ENCODE measurements at regions not wholly inside any gene's neighbourhood (a gene's known extent, or its start where the extent isn't known, plus 50 kb on each side); places are given as distances from the start of the nearest gene placed in this dataset.

DNA sequence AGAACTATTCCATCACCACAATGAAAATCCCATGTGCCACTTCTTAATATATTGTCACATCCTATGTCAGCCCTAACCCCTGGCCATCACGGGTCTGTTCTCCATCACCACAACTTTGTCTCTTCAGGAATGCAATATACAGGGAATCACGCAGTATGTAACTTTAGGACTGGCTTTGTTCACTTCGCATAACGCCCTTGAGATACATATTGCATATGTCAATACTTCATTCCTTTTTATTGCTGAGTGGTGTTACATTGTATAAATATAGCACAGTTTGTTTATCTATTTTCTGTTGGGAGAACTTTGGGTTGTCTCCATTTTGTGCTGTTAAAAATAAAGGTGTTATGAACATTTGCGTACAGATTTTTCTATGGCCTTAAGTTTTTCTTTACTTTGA is 195.4 kb upstream of the ZMIZ1 start:
- DNase-seq (ENCODE audit: low spot score in 2 of 2) = no peak
- Mint-ChIP-seq H3K9me3 (no peaks in the 10 kb centered on the region), H3K4me1 (no peaks in the 10 kb centered on the region), H3K4me3 (no peak overlapping the region), H3K27ac (ENCODE audit: low read depth) (no peak overlapping the region), H3K36me3 (ENCODE audit: insufficient read depth) (no peaks in the 10 kb centered on the region), H3K27me3 (peaks cover 84% of the 10 kb centered on the region)
- no peak for ATAC-seq (replicated peaks; ENCODE audit: extremely low read depth, poor library complexity, severe bottlenecking)

- H3K27me3 Mint-ChIP-seq = peaks cover 80% of the 10 kb centered on the region
- H3K36me3 Mint-ChIP-seq (ENCODE audit: insufficient read depth) = no peaks in the 10 kb centered on the region
- ATAC-seq (replicated peaks; ENCODE audit: extremely low read depth, poor library complexity, severe bottlenecking) (no peak), DNase-seq (ENCODE audit: low spot score in 2 of 2) (no peak)
- no peak overlapping the region for H3K27ac Mint-ChIP-seq (ENCODE audit: low read depth)
- H3K4me3 Mint-ChIP-seq = no peak overlapping the region
- peaks cover 10% of the 10 kb centered on the region for H3K9me3 Mint-ChIP-seq
- no peaks in the 10 kb centered on the region for H3K4me1 Mint-ChIP-seq
Observed at GRCh38 chr10:78875331-78875877, 193.4 kb upstream of the ZMIZ1 start.

DNA sequence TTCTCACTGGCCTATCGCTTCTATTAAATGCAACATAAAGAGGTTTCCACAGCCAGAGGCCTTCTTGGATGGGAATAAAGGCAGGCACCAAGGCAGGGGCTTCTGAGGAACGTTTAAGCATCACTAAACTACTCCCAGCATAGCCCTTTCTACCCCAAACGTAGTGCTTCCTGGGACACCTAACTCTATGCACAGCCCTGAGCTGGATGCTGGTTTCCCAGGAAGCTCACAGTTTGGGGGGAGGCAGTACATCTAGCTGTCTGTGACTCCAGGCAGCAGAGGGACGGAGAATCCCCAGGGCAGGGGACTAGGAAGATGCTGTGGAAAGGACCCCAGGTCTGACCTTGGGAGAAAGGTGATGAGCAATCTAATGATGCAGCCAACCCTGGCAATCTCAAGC is 192.8 kb upstream of the ZMIZ1 start:
- peaks cover 13% of the 10 kb centered on the region for H3K9me3 Mint-ChIP-seq
- H3K36me3 Mint-ChIP-seq (ENCODE audit: insufficient read depth) = no peaks in the 10 kb centered on the region
- peaks cover 80% of the 10 kb centered on the region for H3K27me3 Mint-ChIP-seq
- no peaks in the 10 kb centered on the region for H3K4me1 Mint-ChIP-seq
- peak overlapping the region; percentile 5 for H3K27ac Mint-ChIP-seq (ENCODE audit: low read depth)
- ATAC-seq (replicated peaks; ENCODE audit: extremely low read depth, poor library complexity, severe bottlenecking) = no peak
- no peak for DNase-seq (ENCODE audit: low spot score in 2 of 2)
- H3K4me3 Mint-ChIP-seq = no peak overlapping the region

DNA sequence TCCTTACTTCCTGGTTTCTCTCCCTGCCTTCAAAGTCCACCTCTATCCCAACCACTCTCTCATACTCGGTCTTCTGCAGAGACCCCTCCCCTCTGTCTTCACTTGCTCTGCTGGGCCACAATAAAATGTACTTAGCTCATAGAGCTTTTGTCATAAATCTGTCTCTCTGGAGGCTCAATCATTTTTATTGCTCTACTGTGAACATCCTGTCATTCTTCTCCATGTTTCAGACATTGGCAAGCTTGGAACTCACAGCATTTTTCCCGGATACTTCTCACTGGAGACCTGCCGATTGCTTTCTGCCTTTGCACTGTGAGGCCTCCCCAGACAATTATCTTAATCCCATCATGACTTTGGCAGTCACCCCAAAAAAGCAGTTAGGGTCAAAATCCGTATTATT is 192.3 kb upstream of the ZMIZ1 start:
- ATAC-seq (replicated peaks; ENCODE audit: extremely low read depth, poor library complexity, severe bottlenecking) = no peak
- no peak for DNase-seq (ENCODE audit: low spot score in 2 of 2)
- no peak overlapping the region for H3K4me3 Mint-ChIP-seq
- no peaks in the 10 kb centered on the region for H3K36me3 Mint-ChIP-seq (ENCODE audit: insufficient read depth)
- peaks cover 76% of the 10 kb centered on the region for H3K27me3 Mint-ChIP-seq
- peak overlapping the region; percentile 5 for H3K27ac Mint-ChIP-seq (ENCODE audit: low read depth)
- H3K4me1 Mint-ChIP-seq = no peaks in the 10 kb centered on the region
- peaks cover 13% of the 10 kb centered on the region for H3K9me3 Mint-ChIP-seq

DNA sequence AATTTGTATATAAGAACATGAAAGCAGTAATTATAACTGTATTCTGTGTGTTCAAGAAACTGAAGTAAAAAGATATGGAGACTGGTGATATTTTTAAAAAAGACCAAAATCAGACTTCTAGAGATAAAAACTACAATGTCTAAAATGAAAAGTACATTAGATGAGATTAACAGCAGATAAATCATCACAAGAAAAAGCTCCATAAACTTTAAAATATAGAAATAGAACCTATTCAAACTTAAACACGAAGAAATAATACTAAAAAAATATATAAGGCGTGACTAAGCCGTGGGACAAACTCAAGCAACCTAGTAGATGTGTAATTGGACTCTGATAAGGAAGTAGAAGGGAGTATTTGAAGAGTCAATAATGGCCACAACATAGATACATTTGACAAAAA is 189.1 kb upstream of the ZMIZ1 start:
- Mint-ChIP-seq H3K36me3 (ENCODE audit: insufficient read depth) (no peaks in the 10 kb centered on the region), H3K4me3 (no peak overlapping the region), H3K27me3 (peaks cover 63% of the 10 kb centered on the region), H3K4me1 (no peaks in the 10 kb centered on the region), H3K9me3 (peaks cover 13% of the 10 kb centered on the region), H3K27ac (ENCODE audit: low read depth) (no peak overlapping the region)
- no peak for DNase-seq (ENCODE audit: low spot score in 2 of 2)
- ATAC-seq (replicated peaks; ENCODE audit: extremely low read depth, poor library complexity, severe bottlenecking) = no peak

DNA sequence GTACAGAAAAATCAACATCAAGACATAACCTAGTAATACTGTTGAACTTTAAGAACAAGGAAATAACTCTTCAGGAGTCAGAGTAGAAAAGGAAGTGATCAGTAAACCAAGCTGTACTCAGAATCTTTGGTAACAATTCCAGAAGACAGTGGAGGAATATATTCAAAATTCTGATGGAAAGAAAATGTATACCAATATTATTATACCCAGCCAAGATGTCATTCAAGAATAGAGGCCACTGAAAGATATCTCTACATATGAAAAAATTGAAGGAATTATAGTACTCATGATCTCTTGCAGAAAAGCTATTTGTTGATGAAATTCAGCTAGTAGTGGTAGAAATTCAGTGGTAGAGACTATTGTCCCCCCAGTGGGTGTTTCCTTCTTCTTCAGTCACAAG is 182.6 kb upstream of the ZMIZ1 start:
- Mint-ChIP-seq H3K9me3 (no peaks in the 10 kb centered on the region), H3K36me3 (ENCODE audit: insufficient read depth) (no peaks in the 10 kb centered on the region), H3K27ac (ENCODE audit: low read depth) (no peak overlapping the region), H3K4me1 (no peaks in the 10 kb centered on the region), H3K4me3 (no peak overlapping the region), H3K27me3 (peaks cover 44% of the 10 kb centered on the region)
- DNase-seq (ENCODE audit: low spot score in 2 of 2) (no peak), ATAC-seq (replicated peaks; ENCODE audit: extremely low read depth, poor library complexity, severe bottlenecking) (no peak)

DNA sequence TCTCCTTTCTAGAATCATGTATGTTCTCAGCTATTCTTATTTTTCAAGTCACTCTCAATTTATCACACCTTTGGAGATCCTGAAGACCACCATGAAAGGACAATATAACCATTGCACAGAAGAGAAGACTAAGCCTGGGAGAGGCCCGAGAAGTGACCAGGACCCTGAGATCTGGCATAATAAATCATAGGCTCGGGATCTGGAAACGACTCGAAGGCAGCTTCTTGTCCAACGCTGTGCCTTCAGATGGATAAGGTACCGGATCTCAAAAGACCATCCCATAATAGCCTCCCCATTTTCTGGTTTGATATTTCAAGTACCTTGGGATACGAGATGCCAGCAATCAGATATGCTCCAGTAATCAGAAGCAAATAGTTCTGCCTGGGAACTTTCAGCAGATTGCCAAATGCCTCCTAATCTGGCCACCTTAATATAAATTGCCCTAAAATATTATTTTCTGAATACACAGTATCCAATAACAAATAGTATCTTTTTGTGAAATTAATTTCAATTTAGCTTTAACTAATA is 179.2 kb upstream of the ZMIZ1 start:
- DNase-seq (ENCODE audit: low spot score in 2 of 2) (no peak), ATAC-seq (replicated peaks; ENCODE audit: extremely low read depth, poor library complexity, severe bottlenecking) (no peak)
- H3K9me3 Mint-ChIP-seq = no peaks in the 10 kb centered on the region

GRCh38 chr10:78890506-78890905 is 178.3 kb upstream of the ZMIZ1 start:
- no peak overlapping the region for H3K27ac Mint-ChIP-seq (ENCODE audit: low read depth)
- peaks cover 32% of the 10 kb centered on the region for H3K27me3 Mint-ChIP-seq
- no peaks in the 10 kb centered on the region for H3K4me1 Mint-ChIP-seq
- H3K9me3 Mint-ChIP-seq = no peaks in the 10 kb centered on the region
- ATAC-seq (replicated peaks; ENCODE audit: extremely low read depth, poor library complexity, severe bottlenecking) = no peak
- no peak overlapping the region for H3K4me3 Mint-ChIP-seq
- no peak for DNase-seq (ENCODE audit: low spot score in 2 of 2)
- no peaks in the 10 kb centered on the region for H3K36me3 Mint-ChIP-seq (ENCODE audit: insufficient read depth)

More for the DNA sequence above, 179.2 kb upstream of the ZMIZ1 start:
- Mint-ChIP-seq H3K27me3 (peaks cover 32% of the 10 kb centered on the region), H3K4me3 (no peak overlapping the region), H3K4me1 (no peaks in the 10 kb centered on the region), H3K27ac (ENCODE audit: low read depth) (no peak overlapping the region), H3K36me3 (ENCODE audit: insufficient read depth) (no peaks in the 10 kb centered on the region)

GRCh38 chr10:78891741-78892140 is 177.0 kb upstream of the ZMIZ1 start:
- no peak overlapping the region for H3K4me3 Mint-ChIP-seq
- no peaks in the 10 kb centered on the region for H3K4me1 Mint-ChIP-seq
- H3K27ac Mint-ChIP-seq (ENCODE audit: low read depth) = no peak overlapping the region

GRCh38 chr10:78892338-78893176 is 176.2 kb upstream of the ZMIZ1 start:
- DNase-seq (ENCODE audit: low spot score in 2 of 2) (no peak), ATAC-seq (replicated peaks; ENCODE audit: extremely low read depth, poor library complexity, severe bottlenecking) (no peak)
- Mint-ChIP-seq H3K9me3 (no peaks in the 10 kb centered on the region), H3K4me1 (no peaks in the 10 kb centered on the region), H3K4me3 (no peak overlapping the region), H3K36me3 (ENCODE audit: insufficient read depth) (peaks cover 2% of the 10 kb centered on the region), H3K27me3 (peaks cover 32% of the 10 kb centered on the region), H3K27ac (ENCODE audit: low read depth) (no peak overlapping the region)

More at GRCh38 chr10:78891741-78892140, 177.0 kb upstream of the ZMIZ1 start:
- Mint-ChIP-seq H3K27me3 (peaks cover 32% of the 10 kb centered on the region), H3K36me3 (ENCODE audit: insufficient read depth) (peaks cover 2% of the 10 kb centered on the region), H3K9me3 (no peaks in the 10 kb centered on the region)
- DNase-seq (ENCODE audit: low spot score in 2 of 2) = no peak
- no peak for ATAC-seq (replicated peaks; ENCODE audit: extremely low read depth, poor library complexity, severe bottlenecking)

- Mint-ChIP-seq H3K4me3 (no peak overlapping the region), H3K27me3 (peaks cover 32% of the 10 kb centered on the region), H3K27ac (ENCODE audit: low read depth) (no peak overlapping the region), H3K36me3 (ENCODE audit: insufficient read depth) (peaks cover 2% of the 10 kb centered on the region), H3K9me3 (no peaks in the 10 kb centered on the region), H3K4me1 (no peaks in the 10 kb centered on the region)
- no peak for DNase-seq (ENCODE audit: low spot score in 2 of 2)
- ATAC-seq (replicated peaks; ENCODE audit: extremely low read depth, poor library complexity, severe bottlenecking) = no peak
Observed at GRCh38 chr10:78893217-78893616, 175.5 kb upstream of the ZMIZ1 start.

- peaks cover 2% of the 10 kb centered on the region for H3K36me3 Mint-ChIP-seq (ENCODE audit: insufficient read depth)
- no peaks in the 10 kb centered on the region for H3K9me3 Mint-ChIP-seq
- H3K27me3 Mint-ChIP-seq = peaks cover 21% of the 10 kb centered on the region
- no peak for ATAC-seq (replicated peaks; ENCODE audit: extremely low read depth, poor library complexity, severe bottlenecking)
- DNase-seq (ENCODE audit: low spot score in 2 of 2) = no peak
- H3K4me1 Mint-ChIP-seq = no peaks in the 10 kb centered on the region
- H3K4me3 Mint-ChIP-seq = no peak overlapping the region
- H3K27ac Mint-ChIP-seq (ENCODE audit: low read depth) = no peak overlapping the region
Observed at GRCh38 chr10:78894089-78894840, 174.5 kb upstream of the ZMIZ1 start.

Data from central memory CD8-positive, alpha-beta T cell (primary cell).